OCI-LY3 (cell line): ENCODE measurements at regions not wholly inside any gene's neighbourhood (a gene's known extent, or its start where the extent isn't known, plus 50 kb on each side); places are given as distances from the start of the nearest gene placed in this dataset.

Experiments
- H2AFZ ChIP-seq: fragments of 200-600, 300-600 bp; shearing (Covaris generic); 2 replicates; pipeline ENCODE4 v1.6.0; 2014; ENCODE audit warnings: antibody characterized with exemption, low read depth, low read length
- H3K27ac ChIP-seq: fragments of 200-600, 300-600 bp; sonication (generic); 2 replicates; pipeline ENCODE4 v1.5.1; 2014; ENCODE audit warnings: mild to moderate bottlenecking, low read length, moderate library complexity, mixed read lengths
- H3K27me3 ChIP-seq: fragments of 200-600, 300-600 bp; sonication (generic); 2 replicates; pipeline ENCODE4 v1.6.1; 2014; ENCODE audit warnings: low read depth, low read length, mixed read lengths
- H3K36me3 ChIP-seq: fragments of 200-600, 300-600 bp; sonication (generic); replicated peaks from 2 replicates; pipeline ENCODE3; 2014; ENCODE audit warnings: low read depth, low read length, mixed read lengths
- H3K4me1 ChIP-seq: fragments of 300-600, 200-600 bp; sonication (generic); 2 replicates; pipeline ENCODE4 v1.6.1; 2014; ENCODE audit warnings: low read length, mixed read lengths
- H3K4me2 ChIP-seq: fragments of 200-600, 300-600 bp; sonication (generic); 2 replicates; pipeline ENCODE4 v1.6.1; 2014; ENCODE audit warnings: low read length, mixed read lengths
- H3K4me3 ChIP-seq: fragments of 300-600, 200-600 bp; sonication (generic); 2 replicates; pipeline ENCODE4 v1.5.1; 2014; ENCODE audit warnings: antibody characterized with exemption, mild to moderate bottlenecking, low read length, moderate library complexity
- H3K79me2 ChIP-seq: fragments of 300-600, 200-600 bp; shearing (Covaris generic); 2 replicates; pipeline ENCODE4 v1.6.1; 2014; ENCODE audit warnings: mild to moderate bottlenecking, low read length, mixed read lengths
- H3K9ac ChIP-seq: fragments of 300-600, 200-600 bp; shearing (Covaris generic); 2 replicates; pipeline ENCODE4 v1.6.0; 2014; ENCODE audit warnings: mild to moderate bottlenecking, low read length, moderate library complexity
- H3K9me3 ChIP-seq: fragments of 200-600, 300-600 bp; shearing (Covaris generic); 2 replicates; pipeline ENCODE4 v1.6.1; 2014; ENCODE audit warnings: low read length, mixed read lengths; ENCODE audit not compliant: insufficient read depth
- H4K20me1 ChIP-seq: fragments of 200-600, 300-600 bp; sonication (generic); 2 replicates; pipeline ENCODE4 v1.6.1; 2016; ENCODE audit warnings: low read length, mixed read lengths; ENCODE audit not compliant: insufficient read depth
- EZH2phosphoT487 ChIP-seq: fragments of 200-600 bp; shearing (Covaris generic); IDR thresholded peaks from 2 replicates; pipeline ENCODE4 v1.6.1; 2018; ENCODE audit warnings: antibody characterized with exemption, mixed run types, low read depth
- TF ChIP-seq, protein P1 (sequence below): fragments of 200-600, 300-600 bp; sonication (generic); IDR thresholded peaks from 2 replicates; pipeline ENCODE4 v1.5.1; 2014; ENCODE audit warnings: antibody characterized with exemption, low read length, low read depth

DNA sequence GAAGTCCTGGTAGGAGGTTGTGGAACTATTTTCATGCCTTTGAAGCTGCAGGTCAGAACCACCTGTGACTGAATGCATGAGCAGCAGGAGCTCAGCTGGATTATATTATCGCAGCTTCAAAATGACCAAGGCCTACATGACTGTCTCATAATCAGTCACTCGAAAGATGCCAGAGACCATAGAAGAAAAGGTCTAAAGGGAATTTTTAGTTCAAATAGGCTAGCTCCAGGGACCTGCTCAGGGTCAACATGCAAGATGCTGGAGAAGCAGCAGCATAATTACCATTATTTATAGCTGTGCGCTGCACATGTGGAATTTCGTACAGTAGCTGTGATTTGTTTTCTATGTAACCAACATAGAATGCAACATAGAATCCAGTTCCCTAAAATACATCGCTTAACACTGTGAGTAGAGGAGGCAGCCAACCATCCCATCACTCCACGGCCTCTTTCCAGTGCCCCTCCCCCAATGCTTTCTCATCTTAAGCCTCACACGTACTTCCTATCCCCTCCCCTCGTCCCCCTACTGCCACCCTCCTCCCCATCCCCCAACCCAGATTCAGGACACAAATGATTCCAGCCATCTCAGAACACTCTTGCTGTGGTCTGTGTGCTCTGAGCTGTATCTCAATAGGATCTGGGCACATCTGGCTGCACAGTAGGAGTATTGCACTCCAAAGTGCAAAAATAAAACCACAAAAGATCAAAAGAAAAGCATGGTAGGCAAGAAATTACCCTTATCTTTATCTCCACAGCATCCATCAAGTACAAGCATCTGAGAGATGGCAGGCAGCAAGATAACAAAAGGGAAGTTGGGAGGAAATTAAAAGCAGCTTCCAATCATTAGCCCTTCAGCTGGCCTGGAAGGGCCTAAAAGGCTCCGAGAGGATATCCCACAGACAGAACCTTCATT is 352.8 kb upstream of the SEMA6D start:
- no peak overlapping the region for H2AFZ ChIP-seq

DNA sequence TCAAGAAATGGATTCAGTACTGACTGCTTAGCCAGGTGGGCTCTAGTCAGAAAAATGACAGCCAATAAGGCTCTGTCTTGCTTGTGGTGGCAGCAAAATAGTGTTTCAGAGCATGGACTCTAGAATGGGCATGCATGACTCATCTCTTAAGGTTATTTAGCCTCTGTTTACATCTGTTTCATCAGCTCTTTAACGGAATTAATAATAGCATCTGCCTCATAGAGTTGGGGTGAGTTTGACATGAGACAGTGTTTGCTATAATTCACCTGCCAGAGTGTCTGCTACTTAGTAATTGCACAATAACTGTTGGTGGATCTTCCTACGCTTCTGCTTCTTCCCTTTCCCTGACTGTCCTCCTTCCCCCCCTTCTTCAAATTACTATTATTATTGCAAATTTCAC is 350.4 kb upstream of the SEMA6D start:
- no peak overlapping the region for H3K9ac ChIP-seq
- H3K4me1 ChIP-seq, result no peaks in the 10 kb centered on the region
- no peaks in the 10 kb centered on the region for H3K9me3 ChIP-seq
- H4K20me1 ChIP-seq, result no peaks in the 10 kb centered on the region
- no peak overlapping the region for H3K4me3 ChIP-seq
- no peaks in the 10 kb centered on the region for H3K79me2 ChIP-seq
- H3K27ac ChIP-seq, result no peak overlapping the region
- no peaks in the 10 kb centered on the region for H3K36me3 ChIP-seq
- H2AFZ ChIP-seq, result no peak overlapping the region
- no peak overlapping the region for H3K4me2 ChIP-seq
- H3K27me3 ChIP-seq, result no peaks in the 10 kb centered on the region
- no peak for TF ChIP-seq EZH2phosphoT487
- TF ChIP-seq, protein P1, sequence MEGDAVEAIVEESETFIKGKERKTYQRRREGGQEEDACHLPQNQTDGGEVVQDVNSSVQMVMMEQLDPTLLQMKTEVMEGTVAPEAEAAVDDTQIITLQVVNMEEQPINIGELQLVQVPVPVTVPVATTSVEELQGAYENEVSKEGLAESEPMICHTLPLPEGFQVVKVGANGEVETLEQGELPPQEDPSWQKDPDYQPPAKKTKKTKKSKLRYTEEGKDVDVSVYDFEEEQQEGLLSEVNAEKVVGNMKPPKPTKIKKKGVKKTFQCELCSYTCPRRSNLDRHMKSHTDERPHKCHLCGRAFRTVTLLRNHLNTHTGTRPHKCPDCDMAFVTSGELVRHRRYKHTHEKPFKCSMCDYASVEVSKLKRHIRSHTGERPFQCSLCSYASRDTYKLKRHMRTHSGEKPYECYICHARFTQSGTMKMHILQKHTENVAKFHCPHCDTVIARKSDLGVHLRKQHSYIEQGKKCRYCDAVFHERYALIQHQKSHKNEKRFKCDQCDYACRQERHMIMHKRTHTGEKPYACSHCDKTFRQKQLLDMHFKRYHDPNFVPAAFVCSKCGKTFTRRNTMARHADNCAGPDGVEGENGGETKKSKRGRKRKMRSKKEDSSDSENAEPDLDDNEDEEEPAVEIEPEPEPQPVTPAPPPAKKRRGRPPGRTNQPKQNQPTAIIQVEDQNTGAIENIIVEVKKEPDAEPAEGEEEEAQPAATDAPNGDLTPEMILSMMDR, result no peak

More for the DNA sequence above, 352.8 kb upstream of the SEMA6D start:
- Histone ChIP-seq H3K27ac (no peak overlapping the region), H3K9ac (no peak overlapping the region), H3K4me1 (no peaks in the 10 kb centered on the region), H3K27me3 (no peaks in the 10 kb centered on the region), H3K79me2 (no peaks in the 10 kb centered on the region), H3K36me3 (no peaks in the 10 kb centered on the region), H3K9me3 (no peaks in the 10 kb centered on the region), H4K20me1 (no peaks in the 10 kb centered on the region), H3K4me2 (no peak overlapping the region), H3K4me3 (no peak overlapping the region)
- TF ChIP-seq EZH2phosphoT487, result no peak
- TF ChIP-seq, protein P1, result no peak

- H3K79me2 ChIP-seq, result no peaks in the 10 kb centered on the region
- TF ChIP-seq, protein P1, result no peak
- TF ChIP-seq EZH2phosphoT487, result no peak
- no peak overlapping the region for H3K4me3 ChIP-seq
- H3K4me2 ChIP-seq, result no peak overlapping the region
- no peaks in the 10 kb centered on the region for H4K20me1 ChIP-seq
- no peaks in the 10 kb centered on the region for H3K27me3 ChIP-seq
- H2AFZ ChIP-seq, result no peak overlapping the region
- no peak overlapping the region for H3K27ac ChIP-seq
- no peaks in the 10 kb centered on the region for H3K4me1 ChIP-seq
- no peak overlapping the region for H3K9ac ChIP-seq
- no peaks in the 10 kb centered on the region for H3K36me3 ChIP-seq
- no peaks in the 10 kb centered on the region for H3K9me3 ChIP-seq
Observed at GRCh38 chr15:47367726-47368390, 349.4 kb upstream of the SEMA6D start.

- TF ChIP-seq EZH2phosphoT487, result no peak
- TF ChIP-seq, protein P1, result no peak
- H3K27me3 ChIP-seq, result no peaks in the 10 kb centered on the region
Observed at GRCh38 chr15:47371939-47372338, 345.4 kb upstream of the SEMA6D start.

More at GRCh38 chr15:47371939-47372338, 345.4 kb upstream of the SEMA6D start:
- Histone ChIP-seq H3K9me3 (no peaks in the 10 kb centered on the region), H3K9ac (no peak overlapping the region), H3K4me1 (no peaks in the 10 kb centered on the region), H4K20me1 (no peaks in the 10 kb centered on the region), H3K36me3 (no peaks in the 10 kb centered on the region), H2AFZ (no peak overlapping the region), H3K27ac (no peak overlapping the region), H3K79me2 (no peaks in the 10 kb centered on the region), H3K4me2 (no peak overlapping the region), H3K4me3 (no peak overlapping the region)
